Heart right ventricle (tissue), 16 donors: ENCODE measurements at regions not wholly inside any gene's neighbourhood (a gene's known extent, or its start where the extent isn't known, plus 50 kb on each side); places are given as distances from the start of the nearest gene placed in this dataset.

Experiments
- ATAC-seq, 8 donors: fragments of 200-7000 bp; cut with Tn5 transposase; one replicate each; pipeline ENCODE4 v1.9.1; 2020; ENCODE audit warnings: mild to moderate bottlenecking in 8 of 8, moderate library complexity in 8 of 8, moderate number of reproducible peaks in 1 of 8
- DNase-seq, 2 donors: peaks; one replicate each; pipeline ENCODE4 v3.0.0-alpha.2; 2020
- H3K27ac ChIP-seq, 10 donors: fragments of 200-600 bp; sonication (generic) in 2 of 10; one replicate each; pipeline versions ENCODE4 v1.5.0 to v1.8.0; 2020 to 2022; ENCODE audit warnings: mild to moderate bottlenecking in 3 of 10
- H3K27me3 ChIP-seq, 7 donors: fragments of 200-600 bp; one replicate each; pipeline ENCODE4 v1.8.0; 2021 to 2022; ENCODE audit warnings: mild to moderate bottlenecking in 2 of 7
- H3K36me3 ChIP-seq, 9 donors: fragments of 200-600 bp; sonication (generic) in 1 of 9; one replicate each; pipeline versions ENCODE4 v1.5.0 to v1.8.0; 2020 to 2022; ENCODE audit warnings: mild to moderate bottlenecking in 2 of 9
- H3K4me1 ChIP-seq, 9 donors: fragments of 200-600 bp; sonication (generic) in 1 of 9; one replicate each; pipeline versions ENCODE4 v1.5.0 to v1.8.0; 2020 to 2022; ENCODE audit warnings: mild to moderate bottlenecking in 4 of 9
- H3K4me3 ChIP-seq, 10 donors: fragments of 200-600 bp; sonication (generic) in 2 of 10; one replicate each; pipeline versions ENCODE4 v1.5.0 to v1.8.0; 2020 to 2022; ENCODE audit warnings: mild to moderate bottlenecking in 7 of 10, moderate library complexity in 2 of 10
- H3K9me3 ChIP-seq, 11 donors: fragments of 200-600 bp in 10 of 11; sonication (generic) in 2 of 11; one replicate each; pipeline versions ENCODE4 v1.5.0 to v1.8.0; 2013 to 2022; ENCODE audit warnings: mild to moderate bottlenecking in 2 of 11, control low read depth in 1 of 11, moderate library complexity in 1 of 11
- WGBS, 2 donors: extraction: QIAGEN DNeasy Blood & Tissue Kit; methylation state at CpG; one replicate each; pipeline ENCODE4 v1.1.7; 2013; ENCODE audit warnings: inconsistent platforms in 1 of 2; 5-methylcytosine and 5-hydroxymethylcytosine counted together
- intact Hi-C, 10 donors: fragments of 100-400 bp; cut with DNase I; formaldehyde crosslinking; loops; one replicate each; pipeline versions ENCODE4 v1.11.1 to v1.14.2; 2022
- microRNA-seq, 2 donors: library from miRNA; unstranded; fragments of <30 nt; microRNA quantifications; one replicate each; pipeline ENCODE4 v1.2.0, GENCODE V29; 2021
- TF ChIP-seq, protein P1 (sequence below), 9 donors: fragments of 200-600 bp; sonication (generic) in 2 of 9; IDR thresholded peaks; one replicate each; pipeline versions ENCODE4 v1.5.0 to v1.8.0; 2021 to 2022; ENCODE audit warnings: antibody characterized with exemption in 9 of 9, mild to moderate bottlenecking in 5 of 9, moderate library complexity in 1 of 9
- donor health status: Arrhythmogenic right ventricular cardiomyopathy.
- donor health status: ischemic (EF 13 %, LVEDD 7.1; RV severe dilation, severe dysfunction).
- donor health status: healthy with polysubstance abuse.
- donor health status: DM: no; HTN: yes; CAD: no.
- donor health status: DM: no; HTN: no; CAD: no.
- donor health status: ischemic (EF 25% LVEDD 6.9; RV normal size, moderate dysfunction).
- donor health status: ischemic (EF 25% LVEDD 5.7; RV mildly dilated, moderate dysfunction).
- donor health status: healthy.
- donor health status: DM: yes; HTN: yes; CAD: no.
- donor health status: Ischemic cardiomyopathy.
- donor health status: ischemic (EF 35%, LVEDD 5.7; RV mildly dilated, moderate dysfunction).
- donor health status: nonischemic (EF 11% LVEDD 7.7; RV severe dilation, severe dysfunction).
- donor health status: DM: yes; HTN: yes; CAD: no.
- donor health status: PGD.
- donor health status: ischemic (EF 29% LVEDD 5.4; RV normal size, mild dysfunction).
- donor health status: nonischemic (EF 23%, LVEDD 6.1; RV moderate dilation, normal function).

DNA sequence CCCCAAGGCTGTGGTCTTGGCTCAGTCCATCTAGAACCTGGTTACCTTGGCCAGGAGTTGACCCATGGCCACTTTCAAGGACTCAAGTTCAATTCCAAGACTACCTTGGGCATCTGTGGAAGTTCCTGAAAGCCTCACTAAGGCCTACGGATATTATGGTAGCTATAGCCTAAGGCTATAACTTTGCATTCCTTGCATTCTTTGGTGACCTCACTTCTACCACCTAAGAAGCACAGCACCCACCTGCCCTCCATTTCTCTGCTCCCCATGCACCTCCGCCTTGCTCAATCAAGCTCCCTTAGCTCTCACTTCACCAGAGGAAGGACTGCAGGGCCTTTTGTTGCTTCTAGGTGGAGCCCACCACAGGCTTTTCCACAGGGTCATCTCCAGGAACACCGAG, 50.3 kb upstream of the GALNT18 start:
- DNase-seq, result no peak
- Histone ChIP-seq H3K27ac (no peak overlapping the region), H3K27me3 (no peaks in the 10 kb centered on the region), H3K9me3 (peaks cover 0 to 4% (median 0%) of the 10 kb centered on the region in 11 donors), H3K4me1 (peaks cover 0 to 9% (median 3%) of the 10 kb centered on the region in 9 donors), H3K4me3 (no peak overlapping the region), H3K36me3 (no peaks in the 10 kb centered on the region)
- no peak for ATAC-seq
- TF ChIP-seq, protein P1, sequence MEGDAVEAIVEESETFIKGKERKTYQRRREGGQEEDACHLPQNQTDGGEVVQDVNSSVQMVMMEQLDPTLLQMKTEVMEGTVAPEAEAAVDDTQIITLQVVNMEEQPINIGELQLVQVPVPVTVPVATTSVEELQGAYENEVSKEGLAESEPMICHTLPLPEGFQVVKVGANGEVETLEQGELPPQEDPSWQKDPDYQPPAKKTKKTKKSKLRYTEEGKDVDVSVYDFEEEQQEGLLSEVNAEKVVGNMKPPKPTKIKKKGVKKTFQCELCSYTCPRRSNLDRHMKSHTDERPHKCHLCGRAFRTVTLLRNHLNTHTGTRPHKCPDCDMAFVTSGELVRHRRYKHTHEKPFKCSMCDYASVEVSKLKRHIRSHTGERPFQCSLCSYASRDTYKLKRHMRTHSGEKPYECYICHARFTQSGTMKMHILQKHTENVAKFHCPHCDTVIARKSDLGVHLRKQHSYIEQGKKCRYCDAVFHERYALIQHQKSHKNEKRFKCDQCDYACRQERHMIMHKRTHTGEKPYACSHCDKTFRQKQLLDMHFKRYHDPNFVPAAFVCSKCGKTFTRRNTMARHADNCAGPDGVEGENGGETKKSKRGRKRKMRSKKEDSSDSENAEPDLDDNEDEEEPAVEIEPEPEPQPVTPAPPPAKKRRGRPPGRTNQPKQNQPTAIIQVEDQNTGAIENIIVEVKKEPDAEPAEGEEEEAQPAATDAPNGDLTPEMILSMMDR (IDR thresholded peaks at IDR 0.05), result no peak
- WGBS, 2 donors, result 95 to 96% methylated on average over 3 of the region's 3 CpGs
- intact Hi-C loops, result no loop called here

Small RNAs in the stretch of these regions (microRNA-seq; reads per million reads assigned to microRNA genes)
- gene MIR8070, result 0 reads per million in 2 donors
